Fibroblast of skin of left quadriceps (primary cell): ENCODE measurements at regions not wholly inside any gene's neighbourhood (a gene's known extent, or its start where the extent isn't known, plus 50 kb on each side); places are given as distances from the start of the nearest gene placed in this dataset.
A peak's percentile ranks its signal among the peaks of the same experiment; 100 is the strongest.
"Not testable (repeated sequence)": the region's sequence is repeated elsewhere in the genome, so short reads cannot be mapped to it uniquely, and the experiment has no call there.

ENCODE experiments used
- DNase-seq, 2 experiments: peaks; one replicate each; pipeline ENCODE4 v3.0.0-alpha.2; 2013; ENCODE audit warnings: low read depth in 2 of 2

DNA sequence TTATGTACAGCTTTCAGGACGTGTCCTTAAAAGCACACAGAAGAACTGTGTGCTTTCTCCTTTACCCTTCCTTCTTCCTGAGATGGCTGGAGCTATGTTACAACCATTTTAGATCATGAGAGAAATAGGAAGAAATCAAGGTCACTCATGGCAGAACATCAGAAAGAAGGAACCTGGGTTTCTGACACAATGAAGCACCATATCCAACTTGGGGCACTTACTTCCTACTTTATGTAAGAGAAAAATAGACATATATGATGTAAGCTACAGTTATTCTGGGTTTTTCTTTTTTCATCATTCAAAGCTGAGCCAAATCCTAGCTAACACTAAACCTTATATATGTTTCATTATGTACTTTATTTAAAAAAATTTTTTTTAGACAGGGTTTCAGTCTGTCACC lies 79.5 kb downstream of the FAM161A start:
- no peak for DNase-seq

DNA sequence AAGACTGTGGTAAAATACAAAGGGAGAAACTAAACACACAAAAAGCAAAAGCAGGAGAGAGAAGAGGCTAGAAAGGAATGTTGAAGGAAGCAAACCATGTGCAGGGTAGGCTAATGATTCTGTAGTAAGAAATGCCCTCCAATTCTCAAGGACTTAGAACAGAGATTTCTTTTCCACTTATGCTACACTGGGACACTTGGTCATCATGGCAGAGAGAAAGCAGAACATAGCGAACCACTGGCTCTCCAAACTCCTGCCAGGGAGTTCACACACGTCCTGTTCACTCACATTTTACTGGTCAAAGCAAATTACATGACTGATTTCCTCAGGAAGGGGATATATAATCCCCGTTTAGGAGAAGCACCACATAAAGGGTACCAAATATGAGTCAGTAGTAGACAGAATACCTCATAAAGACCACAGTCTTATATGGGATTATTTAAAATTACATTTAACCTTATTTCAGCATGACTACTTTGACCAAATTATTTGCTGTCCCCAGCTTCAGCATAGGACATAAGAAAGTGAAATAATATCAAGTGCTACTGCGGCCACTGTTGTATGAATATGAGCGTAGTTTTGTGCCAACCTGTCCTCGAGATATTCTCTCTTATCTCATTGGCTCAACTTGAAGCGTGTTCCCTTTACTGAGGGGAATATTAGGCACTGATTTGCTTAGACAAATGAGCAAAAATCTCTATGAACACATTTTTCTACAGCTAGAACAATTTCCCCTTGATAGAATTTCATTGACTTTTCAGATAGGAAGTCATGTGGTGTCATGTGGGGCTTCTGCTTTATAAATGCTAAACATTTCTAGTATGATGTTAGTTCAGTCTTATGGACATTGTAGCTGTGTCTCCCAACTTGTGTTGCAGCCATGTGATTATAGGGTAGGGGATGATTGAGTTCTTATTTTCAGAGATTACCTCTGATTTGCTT lies 81.7 kb downstream of the FAM161A start:
- DNase-seq, result no peak

DNA sequence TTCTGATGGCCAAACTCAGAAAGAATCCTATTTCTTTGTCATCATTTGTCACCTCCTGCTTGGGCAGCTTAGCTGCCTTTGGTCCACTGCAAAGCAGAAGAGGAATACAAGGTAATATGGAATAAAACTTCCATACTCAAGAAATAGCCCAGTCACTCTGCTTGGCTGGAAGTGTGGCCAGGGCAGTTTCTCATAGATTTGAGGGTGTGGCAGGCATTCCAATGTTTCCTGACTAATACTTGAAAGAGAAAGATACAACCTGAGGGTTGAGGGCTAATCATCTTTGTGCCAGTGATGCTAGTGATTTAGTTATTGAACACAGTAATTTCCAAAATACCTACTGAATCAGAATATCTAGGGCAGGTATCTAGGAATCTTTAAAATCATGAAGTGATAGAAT lies 83.1 kb downstream of the FAM161A start:
- no peak for DNase-seq

GRCh38 chr2:61770298-61770697 lies 83.6 kb downstream of the FAM161A start:
- DNase-seq, result no peak

DNA sequence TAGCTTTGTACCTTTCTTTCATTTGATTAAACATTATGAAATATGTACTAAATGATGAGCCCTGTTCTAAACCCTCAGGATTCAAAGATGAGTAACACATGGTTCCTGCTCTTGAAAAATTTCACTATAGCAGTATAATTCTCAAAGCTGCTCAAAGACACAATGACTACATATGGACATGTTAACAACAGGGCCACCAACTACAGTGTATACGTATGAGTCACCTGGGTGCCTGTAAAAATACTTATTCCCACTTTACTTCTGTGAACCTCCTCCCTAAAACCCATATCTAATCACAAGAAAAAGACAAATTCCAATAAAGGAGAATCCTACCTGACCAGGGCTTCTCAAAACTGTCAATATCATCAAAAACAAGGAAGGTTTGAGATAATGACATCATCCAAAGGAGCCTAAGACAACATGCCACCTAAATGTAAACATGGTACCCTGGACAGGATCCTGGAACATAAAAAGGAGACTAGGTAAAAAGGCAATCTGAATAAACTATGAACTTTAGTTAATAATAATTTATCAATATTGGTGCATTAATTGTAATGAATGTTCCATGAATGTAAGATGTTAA lies 84.7 kb downstream of the FAM161A start:
- DNase-seq, result no peak

DNA sequence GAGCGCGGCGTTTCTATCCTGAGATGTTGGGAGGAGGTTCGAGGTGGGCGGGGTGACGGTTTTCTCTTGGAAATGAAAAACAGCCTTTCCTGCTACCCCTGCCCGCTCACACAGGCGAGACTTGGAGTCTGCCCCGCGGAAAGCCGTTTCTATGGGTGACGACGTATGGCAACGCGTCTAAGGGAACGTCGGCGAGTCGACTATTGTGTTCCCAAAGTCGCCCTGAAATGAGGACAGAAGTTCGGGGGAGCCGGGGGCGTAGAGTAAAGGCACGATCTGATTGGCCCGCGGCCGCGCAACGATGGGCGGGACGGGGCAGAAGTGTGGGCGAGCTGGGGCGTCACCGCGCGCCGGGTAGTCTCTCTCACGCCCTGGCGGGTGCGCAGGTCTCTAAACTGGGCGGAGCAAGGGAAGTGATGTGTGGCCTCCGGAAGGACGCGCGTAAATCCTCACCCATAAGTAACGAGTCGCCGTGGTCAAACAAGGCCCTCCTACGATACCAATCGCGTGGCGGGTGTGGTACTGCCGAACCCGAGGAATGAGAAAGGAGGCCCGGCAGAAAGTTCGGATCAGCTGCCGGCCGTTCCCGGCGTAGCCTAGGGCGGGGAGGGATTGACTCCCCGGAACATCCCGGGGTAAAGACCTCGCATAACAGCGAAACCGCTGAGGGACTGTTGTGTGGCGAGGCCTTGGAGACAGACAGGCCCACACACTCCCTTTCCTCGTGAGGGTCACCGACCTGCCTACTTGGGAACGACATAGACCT lies 89.6 kb downstream of the FAM161A start:
- peak; percentile 96 for DNase-seq

GRCh38 chr2:61763605-61764034 lies 90.2 kb downstream of the FAM161A start:
- DNase-seq, result peak in 1 of 2 experiments; percentile 65

- DNase-seq, result no peak
Measured at GRCh38 chr2:61762292-61762691, 91.6 kb downstream of the FAM161A start.

DNA sequence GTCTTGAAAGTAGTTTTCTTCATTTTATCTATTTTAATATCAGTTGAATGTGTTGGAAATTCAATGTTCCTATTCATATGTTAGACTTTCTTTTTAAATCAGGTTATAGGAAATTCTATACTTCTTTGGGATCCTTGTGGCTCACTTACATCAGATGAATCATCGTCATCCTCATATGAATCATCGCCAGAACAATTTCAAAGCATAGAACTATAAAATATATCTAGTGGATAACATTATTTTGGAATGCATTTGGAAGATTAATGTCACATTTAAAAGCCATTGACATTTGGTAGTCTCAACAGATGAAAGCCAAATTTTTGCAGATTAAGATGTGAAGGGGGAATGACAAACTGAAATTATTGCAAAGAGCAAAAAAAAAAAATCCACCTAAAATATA lies 94.1 kb downstream of the FAM161A start:
- peak; percentile 67 to 68 for DNase-seq

GRCh38 chr2:61759005-61759404 lies 94.9 kb downstream of the FAM161A start:
- DNase-seq, result peak; percentile 86 to 88

GRCh38 chr2:61758159-61758558 lies 95.7 kb downstream of the FAM161A start:
- no peak for DNase-seq

GRCh38 chr2:61753512-61753911 lies 100.3 kb downstream of the FAM161A start:
- DNase-seq, result no peak

DNA sequence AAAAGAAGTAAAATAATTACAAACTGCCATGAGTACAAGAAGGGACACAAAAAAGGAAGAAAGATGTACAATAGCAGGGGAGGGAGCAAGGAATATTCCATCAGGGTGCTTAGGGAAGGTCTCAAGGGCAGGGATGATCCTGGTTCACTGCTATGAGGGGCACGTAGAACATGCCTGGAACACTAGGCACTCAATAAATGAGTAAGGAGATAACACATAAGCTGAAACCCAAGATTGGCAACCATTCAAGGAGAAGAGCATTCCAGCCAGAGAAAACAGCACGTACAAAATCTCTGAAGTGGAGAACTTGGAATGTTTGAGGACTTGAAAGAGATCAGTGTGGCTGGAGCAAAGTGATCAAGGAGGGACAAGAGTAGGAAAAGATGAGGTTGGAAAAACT lies 103.2 kb downstream of the FAM161A start:
- peak; percentile 46 to 49 for DNase-seq

DNA sequence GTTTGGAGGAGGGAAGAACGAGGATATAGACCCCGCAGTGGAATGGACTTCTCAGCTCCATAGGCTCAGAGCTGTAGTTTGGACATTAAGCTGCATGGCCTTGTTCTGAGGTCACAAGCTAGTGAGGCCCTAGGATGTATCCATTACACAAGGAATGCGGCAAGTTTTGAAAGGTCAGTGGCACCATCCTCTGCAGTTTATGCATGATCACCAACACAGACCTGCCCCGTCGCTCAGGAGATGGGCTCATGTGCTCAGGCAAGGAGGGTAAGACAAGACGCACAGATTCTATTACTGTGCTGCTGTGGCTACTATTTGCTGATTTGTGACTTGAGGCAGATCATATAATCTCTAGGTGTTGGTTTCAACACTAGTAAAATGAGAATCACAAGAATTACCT lies 110.9 kb downstream of the FAM161A start:
- no peak for DNase-seq

- no peak for DNase-seq
Measured at GRCh38 chr2:61737841-61738240, 116.0 kb downstream of the FAM161A start.

DNA sequence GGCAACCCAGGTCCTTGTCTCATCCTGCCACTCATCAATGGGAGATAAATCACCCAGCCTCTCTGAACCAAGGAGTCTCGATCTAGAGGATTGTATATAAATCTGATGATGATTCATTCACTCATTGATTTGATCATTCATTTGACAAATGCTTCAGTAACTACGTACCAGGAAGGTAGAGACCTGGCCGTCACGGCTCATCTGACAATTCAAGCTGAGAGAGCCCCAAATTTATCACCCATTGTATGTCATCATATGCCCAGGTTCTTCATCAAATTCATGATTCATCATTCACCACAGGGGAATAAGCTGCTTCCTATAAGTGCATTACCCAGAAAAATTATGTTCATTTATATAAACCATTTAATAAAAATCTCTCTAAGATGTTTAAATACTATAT lies 116.9 kb downstream of the FAM161A start:
- DNase-seq, result no peak

DNA sequence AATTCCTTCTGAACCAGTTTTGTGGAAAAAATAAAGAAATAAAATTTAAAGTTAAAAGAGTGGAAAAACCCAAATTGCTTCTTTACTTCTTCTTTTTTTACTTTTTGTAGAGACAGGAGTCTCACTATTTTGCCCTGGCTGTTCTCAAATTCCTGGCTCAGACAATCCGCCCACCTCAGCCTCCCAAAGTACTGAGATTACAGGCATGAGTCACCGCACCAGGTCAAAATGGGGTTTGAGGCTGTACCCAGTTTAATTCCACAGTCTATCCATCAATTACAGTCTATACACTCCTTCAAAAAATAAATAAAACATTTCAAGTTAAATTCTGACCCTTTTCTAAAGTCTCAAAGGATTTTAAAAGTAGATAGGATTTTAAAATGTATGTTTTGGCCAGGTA lies 120.3 kb downstream of the FAM161A start:
- DNase-seq, result no peak

DNA sequence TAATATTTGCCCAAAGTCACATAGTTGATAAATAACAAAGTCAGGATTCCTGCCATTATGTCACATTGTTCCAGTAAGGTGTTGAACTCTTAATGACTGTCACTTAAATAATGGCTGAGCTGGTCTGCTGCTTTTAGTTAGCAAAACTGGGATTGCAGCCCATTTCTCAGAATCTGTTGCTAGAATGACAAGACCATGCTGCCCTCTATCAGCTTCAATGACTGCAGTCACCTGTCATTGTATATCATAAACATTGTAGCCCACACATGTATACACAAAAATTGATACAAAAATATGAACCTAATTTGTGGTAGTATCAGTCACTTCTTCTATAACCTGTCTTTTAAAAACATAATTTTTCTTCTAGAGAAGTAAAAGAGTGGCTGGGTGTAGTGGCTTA lies 121.1 kb downstream of the FAM161A start:
- DNase-seq, result no peak

GRCh38 chr2:61727746-61728145 lies 126.1 kb downstream of the FAM161A start:
- DNase-seq, result no peak

DNA sequence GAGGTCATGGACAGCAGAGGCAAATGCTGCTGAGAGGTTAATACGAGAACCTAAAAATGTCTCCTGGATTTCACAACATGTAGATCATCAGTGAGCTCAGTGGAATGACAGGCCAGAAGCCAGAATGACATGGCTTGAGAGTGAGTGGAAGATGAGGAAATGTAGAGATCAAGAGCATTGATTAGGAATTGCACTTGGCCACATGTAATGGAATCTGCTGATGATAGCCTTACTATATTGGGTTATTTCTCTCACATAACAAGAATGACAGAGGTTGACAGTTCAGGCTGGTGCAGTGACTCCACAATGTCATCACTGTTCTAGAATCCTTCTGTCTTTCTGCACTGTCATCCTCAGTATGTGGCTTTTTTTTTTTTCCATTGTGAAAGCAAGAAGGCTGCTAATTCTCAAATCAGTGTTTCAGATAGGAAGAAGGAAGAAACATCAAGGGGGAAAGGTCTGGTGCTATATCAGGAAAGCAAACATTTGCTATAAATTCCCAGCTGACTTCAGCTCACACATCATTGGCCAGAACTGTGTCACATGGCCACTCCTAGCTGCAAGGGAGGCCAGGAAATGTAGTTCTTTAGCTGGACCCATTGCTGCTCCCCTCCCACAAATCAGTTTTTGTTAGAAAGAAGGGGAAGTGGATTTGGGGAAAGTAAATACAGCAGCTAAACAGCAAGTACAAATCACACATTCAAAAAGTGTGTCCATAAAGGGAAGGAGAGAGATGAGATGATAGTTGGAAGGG lies 127.2 kb downstream of the FAM161A start:
- DNase-seq, result no peak

DNA sequence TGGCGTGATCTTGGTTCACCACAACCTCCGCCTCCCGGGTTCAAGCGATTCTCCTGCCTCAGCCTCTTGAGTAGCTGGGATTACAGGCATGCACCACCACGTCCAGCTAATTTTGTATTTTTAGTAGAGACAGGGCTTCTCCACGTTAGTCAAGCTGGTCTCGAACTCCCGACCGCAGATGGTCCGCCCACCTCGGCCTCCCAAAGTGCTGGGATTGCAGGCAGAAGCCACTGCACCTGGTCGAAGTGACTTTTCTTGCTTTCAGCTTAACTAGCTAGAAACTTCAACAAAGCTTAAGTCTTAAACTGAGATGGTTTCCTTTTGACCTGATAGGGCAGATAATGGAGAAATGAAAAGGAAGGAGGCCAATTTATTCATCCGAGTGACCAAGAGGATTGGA lies 130.5 kb downstream of the FAM161A start:
- not testable (repeated sequence) for DNase-seq

- no peak for DNase-seq
Measured at GRCh38 chr2:61722800-61723199, 131.1 kb downstream of the FAM161A start.
